Upper lobe of right lung (tissue), 1 donor: ENCODE measurements at regions not wholly inside any gene's neighbourhood (a gene's known extent, or its start where the extent isn't known, plus 50 kb on each side); places are given as distances from the start of the nearest gene placed in this dataset.

Experiments
- ATAC-seq: fragments of 200-7000 bp; cut with Tn5 transposase; one replicate; pipeline ENCODE4 v1.9.1; 2020; ENCODE audit warnings: mild to moderate bottlenecking, moderate library complexity
- DNase-seq: peaks from one replicate; pipeline ENCODE4 v3.0.0-alpha.2; 2020
- H3K27ac ChIP-seq: fragments of 200-600 bp; one replicate; pipeline ENCODE4 v1.8.0; 2022
- H3K27me3 ChIP-seq: fragments of 200-600 bp; one replicate; pipeline ENCODE4 v1.8.0; 2022; ENCODE audit warnings: mild to moderate bottlenecking
- H3K36me3 ChIP-seq: fragments of 200-600 bp; one replicate; pipeline ENCODE4 v1.8.0; 2022
- H3K4me1 ChIP-seq: fragments of 200-600 bp; one replicate; pipeline ENCODE4 v1.8.0; 2022
- H3K4me3 ChIP-seq: fragments of 200-600 bp; one replicate; pipeline ENCODE4 v1.8.0; 2022; ENCODE audit warnings: mild to moderate bottlenecking
- H3K9me3 ChIP-seq: fragments of 200-600 bp; one replicate; pipeline ENCODE4 v1.8.0; 2022
- CTCF ChIP-seq: fragments of 200-600 bp; IDR thresholded peaks from one replicate; pipeline ENCODE4 v1.8.0; 2022; ENCODE audit warnings: antibody characterized with exemption
- intact Hi-C: fragments of 100-400 bp; cut with DNase I; formaldehyde crosslinking; loops from one replicate; pipeline ENCODE4 v1.11.0; 2022
- donor health status: DM: no; HTN: yes; CAD: no; lungs with severe emphysema.

GRCh38 chr20:10774357-10774943, 100.7 kb upstream of the JAG1 start:
- Histone ChIP-seq H3K36me3 (no peaks in the 10 kb centered on the region), H3K27ac (no peak overlapping the region), H3K4me3 (no peak overlapping the region), H3K4me1 (no peaks in the 10 kb centered on the region), H3K27me3 (no peaks in the 10 kb centered on the region), H3K9me3 (no peaks in the 10 kb centered on the region)
- DNase-seq (no peak), ATAC-seq (no peak)
- no peak for TF ChIP-seq CTCF
- intact Hi-C loops = no loop called here

GRCh38 chr20:10777710-10778109, 103.9 kb upstream of the JAG1 start:
- Histone ChIP-seq H3K27ac (no peak overlapping the region), H3K4me3 (no peak overlapping the region), H3K36me3 (no peaks in the 10 kb centered on the region), H3K9me3 (no peaks in the 10 kb centered on the region), H3K4me1 (no peaks in the 10 kb centered on the region), H3K27me3 (no peaks in the 10 kb centered on the region)
- intact Hi-C loops = no loop called here
- DNase-seq = no peak
- TF ChIP-seq CTCF = no peak
- no peak for ATAC-seq

- no peak for DNase-seq
Measured at GRCh38 chr20:10779911-10780310, 106.1 kb upstream of the JAG1 start.

GRCh38 chr20:10780901-10781300, 107.1 kb upstream of the JAG1 start:
- Histone ChIP-seq H3K9me3 (no peaks in the 10 kb centered on the region), H3K27me3 (no peaks in the 10 kb centered on the region), H3K4me1 (no peaks in the 10 kb centered on the region), H3K36me3 (no peaks in the 10 kb centered on the region), H3K27ac (no peak overlapping the region), H3K4me3 (no peak overlapping the region)
- no peak for ATAC-seq
- no peak for DNase-seq
- intact Hi-C loops = no loop called here
- TF ChIP-seq CTCF = no peak

More at GRCh38 chr20:10779911-10780310, 106.1 kb upstream of the JAG1 start:
- H3K27me3 ChIP-seq = no peaks in the 10 kb centered on the region
- no peak for ATAC-seq
- intact Hi-C loops = no loop called here
- no peak overlapping the region for H3K4me3 ChIP-seq
- TF ChIP-seq CTCF = no peak
- H3K4me1 ChIP-seq = no peaks in the 10 kb centered on the region
- no peak overlapping the region for H3K27ac ChIP-seq
- no peaks in the 10 kb centered on the region for H3K9me3 ChIP-seq
- no peaks in the 10 kb centered on the region for H3K36me3 ChIP-seq

- Histone ChIP-seq H3K27me3 (no peaks in the 10 kb centered on the region), H3K36me3 (no peaks in the 10 kb centered on the region), H3K27ac (no peak overlapping the region), H3K4me3 (no peak overlapping the region), H3K9me3 (no peaks in the 10 kb centered on the region), H3K4me1 (no peaks in the 10 kb centered on the region)
- DNase-seq (no peak), ATAC-seq (no peak)
- intact Hi-C loops = no loop called here
- no peak for TF ChIP-seq CTCF
Measured at GRCh38 chr20:10781526-10781925, 107.7 kb upstream of the JAG1 start.
